ENCODE measurements at regions not wholly inside any gene's neighbourhood (a gene's known extent, or its start where the extent isn't known, plus 50 kb on each side); places are given as distances from the start of the nearest gene placed in this dataset.
A peak's percentile ranks its signal among the peaks of the same experiment; 100 is the strongest.

GRCh38 chr15:62407962-62408361 is 242.9 kb upstream of the C2CD4B start:
- Histone ChIP-seq H3K27me3 (no peaks in the 10 kb centered on the region), H3K36me3 (no peaks in the 10 kb centered on the region), H3K27ac (no peak overlapping the region), H3K4me1 (peaks cover 42% of the 10 kb centered on the region), H3K4me3 (no peak overlapping the region), H3K9me3 (no peaks in the 10 kb centered on the region)
- TF ChIP-seq POLR2A (IDR thresholded peaks at IDR 0.05): no peak
- TF ChIP-seq CTCF (IDR thresholded peaks at IDR 0.05): no peak
- no peak for TF ChIP-seq POLR2AphosphoS5 (IDR thresholded peaks at IDR 0.05; ENCODE audit: insufficient read depth in 1 of 2, low read depth in 1 of 2)
- intact Hi-C loops (cut with DNase I): no loop called here
- no peak for DNase-seq (ENCODE audit: extremely low spot score in 2 of 2)

- DNase-seq (ENCODE audit: extremely low spot score in 2 of 2): no peak
- intact Hi-C loops (cut with DNase I): no loop called here
- H3K27me3 ChIP-seq: no peaks in the 10 kb centered on the region
- no peaks in the 10 kb centered on the region for H3K36me3 ChIP-seq
- no peak overlapping the region for H3K27ac ChIP-seq
- H3K4me1 ChIP-seq: peaks cover 29% of the 10 kb centered on the region
- no peak for TF ChIP-seq CTCF (IDR thresholded peaks at IDR 0.05)
- TF ChIP-seq POLR2A (IDR thresholded peaks at IDR 0.05): no peak
- no peak for TF ChIP-seq POLR2AphosphoS5 (IDR thresholded peaks at IDR 0.05; ENCODE audit: insufficient read depth in 1 of 2, low read depth in 1 of 2)
- no peak overlapping the region for H3K4me3 ChIP-seq
- no peaks in the 10 kb centered on the region for H3K9me3 ChIP-seq
These were observed 244.4 kb upstream of the C2CD4B start for GRCh38 chr15:62409466-62409865.

GRCh38 chr15:62412686-62413085 is 247.6 kb upstream of the C2CD4B start:
- Histone ChIP-seq H3K27me3 (no peaks in the 10 kb centered on the region), H3K27ac (peak overlapping the region; percentile 12), H3K4me1 (peaks cover 20% of the 10 kb centered on the region), H3K9me3 (no peaks in the 10 kb centered on the region), H3K4me3 (no peak overlapping the region), H3K36me3 (no peaks in the 10 kb centered on the region)
- intact Hi-C loops (cut with DNase I): no loop called here
- TF ChIP-seq CTCF (IDR thresholded peaks at IDR 0.05) (no peak), POLR2AphosphoS5 (IDR thresholded peaks at IDR 0.05; ENCODE audit: insufficient read depth in 1 of 2, low read depth in 1 of 2) (no peak), POLR2A (IDR thresholded peaks at IDR 0.05) (no peak)
- no peak for DNase-seq (ENCODE audit: extremely low spot score in 2 of 2)

GRCh38 chr15:62413153-62413552 is 248.1 kb upstream of the C2CD4B start:
- Histone ChIP-seq H3K27ac (peak overlapping the region; percentile 12), H3K36me3 (no peaks in the 10 kb centered on the region), H3K9me3 (no peaks in the 10 kb centered on the region), H3K4me3 (peak overlapping the region in 1 of 2 donors; percentile 3), H3K27me3 (no peaks in the 10 kb centered on the region), H3K4me1 (peaks cover 20% of the 10 kb centered on the region)
- DNase-seq (ENCODE audit: extremely low spot score in 2 of 2): no peak
- intact Hi-C loops (cut with DNase I): no loop called here
- TF ChIP-seq CTCF (IDR thresholded peaks at IDR 0.05) (no peak), POLR2AphosphoS5 (IDR thresholded peaks at IDR 0.05; ENCODE audit: insufficient read depth in 1 of 2, low read depth in 1 of 2) (no peak), POLR2A (IDR thresholded peaks at IDR 0.05) (no peak)

GRCh38 chr15:62413786-62414185 is 248.7 kb upstream of the C2CD4B start:
- H3K27ac ChIP-seq: peak overlapping the region; percentile 12
- no peaks in the 10 kb centered on the region for H3K9me3 ChIP-seq
- H3K4me3 ChIP-seq: no peak overlapping the region
- DNase-seq (ENCODE audit: extremely low spot score in 2 of 2): no peak
- no peak for TF ChIP-seq POLR2A (IDR thresholded peaks at IDR 0.05)
- no peak for TF ChIP-seq POLR2AphosphoS5 (IDR thresholded peaks at IDR 0.05; ENCODE audit: insufficient read depth in 1 of 2, low read depth in 1 of 2)
- no peak for TF ChIP-seq CTCF (IDR thresholded peaks at IDR 0.05)
- intact Hi-C loops (cut with DNase I): no loop called here
- no peaks in the 10 kb centered on the region for H3K27me3 ChIP-seq
- H3K36me3 ChIP-seq: no peaks in the 10 kb centered on the region
- peaks cover 20% of the 10 kb centered on the region for H3K4me1 ChIP-seq
